SK-N-SH (cell line): ENCODE measurements at regions not wholly inside any gene's neighbourhood (a gene's known extent, or its start where the extent isn't known, plus 50 kb on each side); places are given as distances from the start of the nearest gene placed in this dataset.

Experiments used
- CTCF ChIA-PET: fragments of 300-600, 350-600 bp; formaldehyde crosslinking; extraction: SDS; loops from one replicate; lab custom pipeline; 2021; lab: Yijun Ruan, JAX
- POLR2A ChIA-PET: fragments of 350-600 bp; sonication (Branson Sonifier 250); formaldehyde crosslinking; extraction: SDS; loops from one replicate; lab custom pipeline; 2020; ENCODE audit warnings: antibody characterized with exemption, inconsistent platforms; lab: Yijun Ruan, JAX
- DNase-seq: peaks from one replicate; pipeline ENCODE4 v3.0.0; 2012
- H2AFZ ChIP-seq: fragments of 200-600 bp; sonication (generic); 2 replicates; pipeline ENCODE4 v1.8.1; 2016; ENCODE audit warnings: antibody characterized with exemption, mild to moderate bottlenecking, low read depth
- H3F3A ChIP-seq: fragments of 200-600 bp; sonication (generic); replicated peaks from 2 replicates; pipeline ENCODE3; 2016; ENCODE audit warnings: antibody characterized with exemption, mild to moderate bottlenecking; ENCODE audit not compliant: insufficient read depth
- H3K27ac ChIP-seq, 2 experiments: fragments of 200-500 bp in 1 of 2; fragments of 200-600 bp in 1 of 2; sonication (Bioruptor generic) in 1 of 2; sonication (generic), shearing (Covaris generic) in 1 of 2; 2 replicates each; pipeline versions ENCODE4 v1.5.1 to v1.6.1; 2014 to 2016; ENCODE audit warnings: low read depth in 2 of 2, inconsistent platforms in 1 of 2, low read length in 1 of 2, mild to moderate bottlenecking in 1 of 2, mixed read lengths in 1 of 2
- H3K27me3 ChIP-seq: fragments of 200-600 bp; sonication (generic), shearing (Covaris generic); 2 replicates; pipeline ENCODE4 v1.6.1; 2016; ENCODE audit warnings: mixed run types; ENCODE audit not compliant: insufficient read depth
- H3K36me3 ChIP-seq, 2 experiments: fragments of 200-500 bp in 1 of 2; fragments of 200-600 bp in 1 of 2; sonication (Bioruptor generic) in 1 of 2; sonication (generic) in 1 of 2; replicated peaks in 1 of 2; 2 replicates each; pipeline versions ENCODE3 to v1.5.1; 2014 to 2016; ENCODE audit warnings: low read length in 1 of 2, mild to moderate bottlenecking in 1 of 2; ENCODE audit not compliant: insufficient read depth in 2 of 2, control insufficient read depth in 1 of 2
- H3K4me1 ChIP-seq, 2 experiments: fragments of 200-500 bp in 1 of 2; fragments of 200-600 bp in 1 of 2; sonication (Bioruptor generic) in 1 of 2; sonication (generic), shearing (Covaris generic) in 1 of 2; 2 replicates each; pipeline versions ENCODE4 v1.5.1 to v1.6.1; 2014 to 2016; ENCODE audit warnings: low read depth in 1 of 2, low read length in 1 of 2, mixed run types in 1 of 2; ENCODE audit not compliant: insufficient read depth in 2 of 2, control insufficient read depth in 1 of 2
- H3K4me2 ChIP-seq: fragments of 200-600 bp; sonication (generic), shearing (Covaris generic); 2 replicates; pipeline ENCODE4 v1.6.1; 2017; ENCODE audit warnings: mixed run types
- H3K4me3 ChIP-seq, 2 experiments: fragments of 200-500 bp in 1 of 2; fragments of 200-600 bp in 1 of 2; sonication (Bioruptor generic) in 1 of 2; sonication (generic), shearing (Covaris generic) in 1 of 2; 2 replicates each; pipeline versions ENCODE4 v1.5.1 to v1.8.1; 2014 to 2016; ENCODE audit warnings: low read depth in 2 of 2, inconsistent platforms in 1 of 2, low read length in 1 of 2, mild to moderate bottlenecking in 1 of 2, mixed read lengths in 1 of 2, moderate library complexity in 1 of 2
- H3K79me2 ChIP-seq: fragments of 200-600 bp; sonication (generic); 2 replicates; pipeline ENCODE4 v1.8.1; 2017; ENCODE audit warnings: mild to moderate bottlenecking; ENCODE audit not compliant: insufficient read depth
- H3K9ac ChIP-seq: fragments of 200-600 bp; sonication (generic); 2 replicates; pipeline ENCODE4 v1.6.1; 2017; ENCODE audit warnings: mixed run types
- H3K9me2 ChIP-seq: fragments of 200-600 bp; sonication (generic); 2 replicates; pipeline ENCODE4 v1.6.1; 2017; ENCODE audit warnings: mixed run types
- H3K9me3 ChIP-seq: fragments of 200-600 bp; sonication (generic); 2 replicates; pipeline ENCODE4 v1.6.1; 2017; ENCODE audit warnings: mixed run types, mild to moderate bottlenecking, moderate library complexity
- H4K20me1 ChIP-seq: fragments of 200-600 bp; sonication (generic); 2 replicates; pipeline ENCODE4 v1.6.1; 2017; ENCODE audit warnings: mild to moderate bottlenecking, mixed run types; ENCODE audit not compliant: insufficient read depth
- CHD2 ChIP-seq: fragments of 150-350 bp; IDR thresholded peaks from 2 replicates; pipeline ENCODE4 v1.6.1; 2018; ENCODE audit warnings: low read length; ENCODE audit not compliant: partially characterized antibody
- CTCF ChIP-seq: fragments of 200-600 bp; sonication (generic); IDR thresholded peaks from 2 replicates; pipeline ENCODE4 v1.6.1; 2017; ENCODE audit warnings: antibody characterized with exemption, mild to moderate bottlenecking, moderate library complexity
- ELF1 ChIP-seq: IDR thresholded peaks from 2 replicates; pipeline ENCODE4 v1.4.0; 2012
- EP300 ChIP-seq, 2 experiments: IDR thresholded peaks; 2 replicates each; pipeline versions ENCODE4 v1.4.0 to v1.6.1; 2012; ENCODE audit warnings: borderline replicate concordance in 1 of 2, low read depth in 1 of 2, low read length in 1 of 2
- EZH2phosphoT487 ChIP-seq: fragments of 200-600 bp; sonication (generic); IDR thresholded peaks from 2 replicates; pipeline ENCODE4 v1.6.1; 2017; ENCODE audit warnings: low read depth, mixed run types, mild to moderate bottlenecking, antibody characterized with exemption, moderate library complexity, borderline replicate concordance
- FOSL2 ChIP-seq: IDR thresholded peaks from 2 replicates; pipeline ENCODE4 v1.4.0; 2012; ENCODE audit warnings: low read depth, mild to moderate bottlenecking, moderate library complexity, borderline replicate concordance
- MEF2A ChIP-seq: IDR thresholded peaks from 2 replicates; pipeline ENCODE4 v1.4.0; 2012; ENCODE audit warnings: low read depth, borderline replicate concordance
- MXI1 ChIP-seq: IDR thresholded peaks from 2 replicates; pipeline ENCODE4 v1.6.1; 2012; ENCODE audit warnings: mild to moderate bottlenecking, low read depth, low read length, improper control_type of control experiment
- NRF1 ChIP-seq: IDR thresholded peaks from 2 replicates; pipeline ENCODE4 v1.6.1; 2012; ENCODE audit warnings: low read depth, mild to moderate bottlenecking, low read length
- PBX3 ChIP-seq: IDR thresholded peaks from 2 replicates; pipeline ENCODE4; 2012
- RCOR1 ChIP-seq: fragments of 150-350 bp; IDR thresholded peaks from 2 replicates; pipeline ENCODE4 v1.6.1; 2017; ENCODE audit warnings: antibody characterized with exemption, low read length
- RFX5 ChIP-seq: IDR thresholded peaks from 2 replicates; pipeline ENCODE4 v1.6.1; 2012; ENCODE audit warnings: mild to moderate bottlenecking, improper control_type of control experiment, low read length
- RXRA ChIP-seq: IDR thresholded peaks from 2 replicates; pipeline ENCODE4 v1.4.0; 2012; ENCODE audit warnings: low read depth, mild to moderate bottlenecking, borderline replicate concordance
- TCF12 ChIP-seq: IDR thresholded peaks from 2 replicates; pipeline ENCODE4 v1.4.0; 2012
- YY1 ChIP-seq: IDR thresholded peaks from 2 replicates; pipeline ENCODE4 v1.4.0; 2012; ENCODE audit warnings: low read depth, mild to moderate bottlenecking
- ZBTB33 ChIP-seq: IDR thresholded peaks from 2 replicates; pipeline ENCODE4 v1.4.0; 2012; ENCODE audit warnings: low read depth, borderline replicate concordance
- WGBS: methylation state at CpG from one replicate; pipeline ENCODE4 v1.1.6; 2017; ENCODE audit warnings: low lambda C conversion rate; 5-methylcytosine and 5-hydroxymethylcytosine counted together
- TF ChIP-seq, protein P1 (sequence below): IDR thresholded peaks from 2 replicates; pipeline ENCODE4 v1.4.0; 2012; ENCODE audit warnings: low read depth, borderline replicate concordance

- 49% methylated on average over 6 of the region's 6 CpGs for WGBS
- Histone ChIP-seq H3K9me2 (no peaks in the 10 kb centered on the region), H2AFZ (no peak overlapping the region), H3K4me1 (no peaks in the 10 kb centered on the region), H3K36me3 (no peaks in the 10 kb centered on the region), H3K27me3 (no peaks in the 10 kb centered on the region), H3K79me2 (no peaks in the 10 kb centered on the region)
- TF ChIP-seq ELF1 (no peak), NRF1 (no peak), ZBTB33 (no peak), EZH2phosphoT487 (no peak), RXRA (no peak), CTCF (no peak), EP300 (IDR thresholded peaks at IDR 0.05; ENCODE audit: borderline replicate concordance in 1 of 2, low read depth in 1 of 2, low read length in 1 of 2) (no peak), RCOR1 (no peak), MXI1 (no peak), CHD2 (no peak), RFX5 (no peak), TCF12 (no peak), MEF2A (no peak), PBX3 (no peak), FOSL2 (no peak), YY1 (no peak)
- TF ChIP-seq, protein P1, sequence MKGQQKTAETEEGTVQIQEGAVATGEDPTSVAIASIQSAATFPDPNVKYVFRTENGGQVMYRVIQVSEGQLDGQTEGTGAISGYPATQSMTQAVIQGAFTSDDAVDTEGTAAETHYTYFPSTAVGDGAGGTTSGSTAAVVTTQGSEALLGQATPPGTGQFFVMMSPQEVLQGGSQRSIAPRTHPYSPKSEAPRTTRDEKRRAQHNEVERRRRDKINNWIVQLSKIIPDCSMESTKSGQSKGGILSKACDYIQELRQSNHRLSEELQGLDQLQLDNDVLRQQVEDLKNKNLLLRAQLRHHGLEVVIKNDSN = no peak
- TF ChIP-seq, all 33 proteins: peak for 0
- Histone ChIP-seq H3K9me3 (no peaks in the 10 kb centered on the region), H3K4me3 (no peak overlapping the region), H4K20me1 (no peaks in the 10 kb centered on the region), H3K27ac (no peak overlapping the region), H3F3A (no peaks in the 10 kb centered on the region), H3K4me2 (no peak overlapping the region), H3K9ac (no peak overlapping the region)
- POLR2A ChIA-PET = no interaction called here
- no peak for DNase-seq
- CTCF ChIA-PET = interaction anchor here (1.4 kb wide), 1 partner anchor 17 kb away, joined by 6 read pairs; no protein-coding TSS in a partner anchor
Measured at GRCh38 chr2:66822186-66822585, 387.3 kb downstream of the MEIS1 start.
